SJSA1 (cell line): ENCODE measurements at regions not wholly inside any gene's neighbourhood (a gene's known extent, or its start where the extent isn't known, plus 50 kb on each side); places are given as distances from the start of the nearest gene placed in this dataset.
A peak's percentile ranks its signal among the peaks of the same experiment; 100 is the strongest.

Experiments used
- DNase-seq, 2 experiments: peaks; one replicate each; pipeline ENCODE4 v3.0.0-alpha.2; 2015 to 2020; ENCODE audit warnings: low spot score in 2 of 2, low read depth in 1 of 2
- H3K27ac ChIP-seq: fragments of 250-450 bp; sonication (Bioruptor Pico); 2 replicates; pipeline ENCODE4 v1.5.1; 2020; ENCODE audit warnings: mild to moderate bottlenecking, moderate library complexity
- H3K27me3 ChIP-seq: fragments of 250-450 bp; sonication (Bioruptor Pico); replicated peaks from 2 replicates; pipeline ENCODE4 v1.5.1; 2020; ENCODE audit warnings: mild to moderate bottlenecking, moderate library complexity
- H3K36me3 ChIP-seq: fragments of 250-450 bp; sonication (Bioruptor Pico); 2 replicates; pipeline ENCODE4 v1.5.1; 2020; ENCODE audit warnings: mild to moderate bottlenecking
- H3K4me1 ChIP-seq: fragments of 250-450 bp; sonication (Bioruptor Pico); replicated peaks from 2 replicates; pipeline ENCODE4 v1.6.1; 2021; ENCODE audit warnings: mild to moderate bottlenecking
- H3K4me3 ChIP-seq: fragments of 250-450 bp; sonication (Bioruptor Pico); 2 replicates; pipeline ENCODE4 v1.5.1; 2020; ENCODE audit warnings: mild to moderate bottlenecking
- H3K9me3 ChIP-seq: fragments of 250-450 bp; sonication (Bioruptor Pico); replicated peaks from 2 replicates; pipeline ENCODE4 v1.5.1; 2020; ENCODE audit warnings: mild to moderate bottlenecking

GRCh38 chr2:222052934-222053367 is 245.8 kb downstream of the PAX3 start:
- Histone ChIP-seq H3K9me3 (no peaks in the 10 kb centered on the region), H3K27me3 (peaks cover 13% of the 10 kb centered on the region), H3K4me1 (no peaks in the 10 kb centered on the region), H3K36me3 (no peaks in the 10 kb centered on the region), H3K27ac (no peak overlapping the region), H3K4me3 (no peak overlapping the region)
- DNase-seq, result no peak

GRCh38 chr2:222050981-222051380 is 247.8 kb downstream of the PAX3 start:
- peaks cover 15% of the 10 kb centered on the region for H3K27me3 ChIP-seq
- no peaks in the 10 kb centered on the region for H3K9me3 ChIP-seq
- no peak for DNase-seq
- H3K36me3 ChIP-seq, result no peaks in the 10 kb centered on the region
- H3K27ac ChIP-seq, result no peak overlapping the region
- H3K4me1 ChIP-seq, result no peaks in the 10 kb centered on the region
- H3K4me3 ChIP-seq, result no peak overlapping the region

- H3K9me3 ChIP-seq, result no peaks in the 10 kb centered on the region
- no peak for DNase-seq
- peaks cover 13% of the 10 kb centered on the region for H3K27me3 ChIP-seq
- H3K27ac ChIP-seq, result no peak overlapping the region
- no peak overlapping the region for H3K4me3 ChIP-seq
- H3K4me1 ChIP-seq, result no peaks in the 10 kb centered on the region
- no peaks in the 10 kb centered on the region for H3K36me3 ChIP-seq
Measured at GRCh38 chr2:222049946-222050345, 248.9 kb downstream of the PAX3 start.

- H3K4me3 ChIP-seq, result no peak overlapping the region
- no peak overlapping the region for H3K27ac ChIP-seq
- no peaks in the 10 kb centered on the region for H3K36me3 ChIP-seq
- H3K9me3 ChIP-seq, result no peaks in the 10 kb centered on the region
- no peak for DNase-seq
- H3K4me1 ChIP-seq, result no peaks in the 10 kb centered on the region
- peaks cover 8% of the 10 kb centered on the region for H3K27me3 ChIP-seq
Measured at GRCh38 chr2:222043897-222044296, 254.9 kb downstream of the PAX3 start.

- H3K4me1 ChIP-seq, result no peaks in the 10 kb centered on the region
- no peaks in the 10 kb centered on the region for H3K36me3 ChIP-seq
- no peak overlapping the region for H3K27ac ChIP-seq
- no peak overlapping the region for H3K4me3 ChIP-seq
- no peak for DNase-seq
- peaks cover 4% of the 10 kb centered on the region for H3K27me3 ChIP-seq
- H3K9me3 ChIP-seq, result no peaks in the 10 kb centered on the region
Measured at GRCh38 chr2:222042666-222043065, 256.1 kb downstream of the PAX3 start.

- H3K36me3 ChIP-seq, result no peaks in the 10 kb centered on the region
- no peaks in the 10 kb centered on the region for H3K9me3 ChIP-seq
- no peaks in the 10 kb centered on the region for H3K4me1 ChIP-seq
- no peak overlapping the region for H3K27ac ChIP-seq
- DNase-seq, result no peak
- peaks cover 4% of the 10 kb centered on the region for H3K27me3 ChIP-seq
- H3K4me3 ChIP-seq, result no peak overlapping the region
Measured at GRCh38 chr2:222040333-222040732, 258.5 kb downstream of the PAX3 start.

GRCh38 chr2:222039821-222040220 is 259.0 kb downstream of the PAX3 start:
- H3K27me3 ChIP-seq, result peaks cover 4% of the 10 kb centered on the region
- no peak for DNase-seq
- no peaks in the 10 kb centered on the region for H3K4me1 ChIP-seq
- no peak overlapping the region for H3K4me3 ChIP-seq
- H3K36me3 ChIP-seq, result no peaks in the 10 kb centered on the region
- no peak overlapping the region for H3K27ac ChIP-seq
- H3K9me3 ChIP-seq, result no peaks in the 10 kb centered on the region

- peaks cover 4% of the 10 kb centered on the region for H3K27me3 ChIP-seq
Measured at GRCh38 chr2:222038067-222038802, 260.6 kb downstream of the PAX3 start.

GRCh38 chr2:222037211-222037610 is 261.6 kb downstream of the PAX3 start:
- DNase-seq, result no peak
- no peak overlapping the region for H3K27ac ChIP-seq
- H3K4me1 ChIP-seq, result no peaks in the 10 kb centered on the region
- H3K9me3 ChIP-seq, result no peaks in the 10 kb centered on the region
- no peak overlapping the region for H3K4me3 ChIP-seq
- no peaks in the 10 kb centered on the region for H3K36me3 ChIP-seq
- H3K27me3 ChIP-seq, result no peaks in the 10 kb centered on the region; the same call in 1 of the 2 replicates

More at GRCh38 chr2:222038067-222038802, 260.6 kb downstream of the PAX3 start:
- no peak for DNase-seq
- H3K9me3 ChIP-seq, result no peaks in the 10 kb centered on the region
- no peaks in the 10 kb centered on the region for H3K4me1 ChIP-seq
- no peak overlapping the region for H3K27ac ChIP-seq
- no peaks in the 10 kb centered on the region for H3K36me3 ChIP-seq
- H3K4me3 ChIP-seq, result no peak overlapping the region

- H3K27me3 ChIP-seq, result no peaks in the 10 kb centered on the region
- DNase-seq, result no peak
- no peak overlapping the region for H3K27ac ChIP-seq
- H3K36me3 ChIP-seq, result no peaks in the 10 kb centered on the region
- 0 out of 2 replicates have a peak, but pooled peaks cover 2% of the 10 kb centered on the region for H3K9me3 ChIP-seq
- no peak overlapping the region for H3K4me3 ChIP-seq
- no peaks in the 10 kb centered on the region for H3K4me1 ChIP-seq
Measured at GRCh38 chr2:222034058-222034457, 264.7 kb downstream of the PAX3 start.

GRCh38 chr2:222033541-222033940 is 265.3 kb downstream of the PAX3 start:
- H3K4me1 ChIP-seq, result no peaks in the 10 kb centered on the region
- no peak for DNase-seq
- H3K36me3 ChIP-seq, result no peaks in the 10 kb centered on the region
- no peaks in the 10 kb centered on the region for H3K27me3 ChIP-seq
- no peak overlapping the region for H3K27ac ChIP-seq
- H3K4me3 ChIP-seq, result no peak overlapping the region
- 0 out of 2 replicates have a peak, but pooled peaks cover 2% of the 10 kb centered on the region for H3K9me3 ChIP-seq

GRCh38 chr2:222025881-222026271 is 272.9 kb downstream of the PAX3 start:
- H3K36me3 ChIP-seq, result no peaks in the 10 kb centered on the region
- no peak overlapping the region for H3K4me3 ChIP-seq
- 0 out of 2 replicates have a peak, but pooled peaks cover 2% of the 10 kb centered on the region for H3K9me3 ChIP-seq
- H3K27ac ChIP-seq, result no peak overlapping the region
- no peak for DNase-seq
- H3K27me3 ChIP-seq, result no peaks in the 10 kb centered on the region
- H3K4me1 ChIP-seq, result no peaks in the 10 kb centered on the region

- H3K27ac ChIP-seq, result no peak overlapping the region
- DNase-seq, result peak in 1 of 2 experiments; percentile 19
- no peaks in the 10 kb centered on the region for H3K4me1 ChIP-seq
- H3K9me3 ChIP-seq, result 0 out of 2 replicates have a peak, but pooled peaks cover 2% of the 10 kb centered on the region
- no peaks in the 10 kb centered on the region for H3K36me3 ChIP-seq
- H3K4me3 ChIP-seq, result no peak overlapping the region
- H3K27me3 ChIP-seq, result no peaks in the 10 kb centered on the region
Measured at GRCh38 chr2:222024932-222025880, 273.6 kb downstream of the PAX3 start.
